ENCODE measurements at regions not wholly inside any gene's neighbourhood (a gene's known extent, or its start where the extent isn't known, plus 50 kb on each side); places are given as distances from the start of the nearest gene placed in this dataset.

DNA sequence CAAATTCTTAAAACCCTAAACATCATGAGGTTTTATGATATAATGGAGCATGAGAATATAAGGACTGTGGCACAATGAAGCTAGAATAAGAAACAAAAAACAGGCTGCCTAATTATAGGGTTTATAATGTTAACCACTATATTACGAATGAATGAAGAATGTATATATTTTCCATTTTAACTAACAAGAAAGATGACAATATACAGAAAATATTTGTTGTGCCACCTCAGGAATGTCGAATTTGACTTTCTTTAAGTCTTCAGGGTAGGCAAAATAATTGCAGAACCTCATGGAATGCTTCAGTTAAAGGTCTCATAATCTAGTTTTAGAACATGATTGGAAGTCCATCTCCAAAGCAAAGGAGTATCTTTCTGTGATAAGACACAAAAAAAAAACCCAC is 282.9 kb upstream of the SLC8A1 start:
- no peak for TF ChIP-seq POLR2A (IDR thresholded peaks at IDR 0.05)
- TF ChIP-seq POLR2AphosphoS5 (IDR thresholded peaks at IDR 0.05), result no peak

All from sigmoid colon (tissue), 4 donors.